SK-N-SH (cell line): ENCODE measurements at regions not wholly inside any gene's neighbourhood (a gene's known extent, or its start where the extent isn't known, plus 50 kb on each side); places are given as distances from the start of the nearest gene placed in this dataset.

Experiments
- CTCF ChIA-PET: fragments of 300-600, 350-600 bp; formaldehyde crosslinking; extraction: SDS; loops from one replicate; lab custom pipeline; 2021; lab: Yijun Ruan, JAX
- POLR2A ChIA-PET: fragments of 350-600 bp; sonication (Branson Sonifier 250); formaldehyde crosslinking; extraction: SDS; loops from one replicate; lab custom pipeline; 2020; ENCODE audit warnings: antibody characterized with exemption, inconsistent platforms; lab: Yijun Ruan, JAX
- DNase-seq: peaks from one replicate; pipeline ENCODE4 v3.0.0; 2012
- H2AFZ ChIP-seq: fragments of 200-600 bp; sonication (generic); 2 replicates; pipeline ENCODE4 v1.8.1; 2016; ENCODE audit warnings: antibody characterized with exemption, mild to moderate bottlenecking, low read depth
- H3F3A ChIP-seq: fragments of 200-600 bp; sonication (generic); replicated peaks from 2 replicates; pipeline ENCODE3; 2016; ENCODE audit warnings: antibody characterized with exemption, mild to moderate bottlenecking; ENCODE audit not compliant: insufficient read depth
- H3K27ac ChIP-seq, 2 experiments: fragments of 200-500 bp in 1 of 2; fragments of 200-600 bp in 1 of 2; sonication (Bioruptor generic) in 1 of 2; sonication (generic), shearing (Covaris generic) in 1 of 2; 2 replicates each; pipeline versions ENCODE4 v1.5.1 to v1.6.1; 2014 to 2016; ENCODE audit warnings: low read depth in 2 of 2, inconsistent platforms in 1 of 2, low read length in 1 of 2, mild to moderate bottlenecking in 1 of 2, mixed read lengths in 1 of 2
- H3K27me3 ChIP-seq: fragments of 200-600 bp; sonication (generic), shearing (Covaris generic); 2 replicates; pipeline ENCODE4 v1.6.1; 2016; ENCODE audit warnings: mixed run types; ENCODE audit not compliant: insufficient read depth
- H3K36me3 ChIP-seq, 2 experiments: fragments of 200-500 bp in 1 of 2; fragments of 200-600 bp in 1 of 2; sonication (Bioruptor generic) in 1 of 2; sonication (generic) in 1 of 2; replicated peaks in 1 of 2; 2 replicates each; pipeline versions ENCODE3 to v1.5.1; 2014 to 2016; ENCODE audit warnings: low read length in 1 of 2, mild to moderate bottlenecking in 1 of 2; ENCODE audit not compliant: insufficient read depth in 2 of 2, control insufficient read depth in 1 of 2
- H3K4me1 ChIP-seq, 2 experiments: fragments of 200-500 bp in 1 of 2; fragments of 200-600 bp in 1 of 2; sonication (Bioruptor generic) in 1 of 2; sonication (generic), shearing (Covaris generic) in 1 of 2; 2 replicates each; pipeline versions ENCODE4 v1.5.1 to v1.6.1; 2014 to 2016; ENCODE audit warnings: low read depth in 1 of 2, low read length in 1 of 2, mixed run types in 1 of 2; ENCODE audit not compliant: insufficient read depth in 2 of 2, control insufficient read depth in 1 of 2
- H3K4me2 ChIP-seq: fragments of 200-600 bp; sonication (generic), shearing (Covaris generic); 2 replicates; pipeline ENCODE4 v1.6.1; 2017; ENCODE audit warnings: mixed run types
- H3K4me3 ChIP-seq, 2 experiments: fragments of 200-500 bp in 1 of 2; fragments of 200-600 bp in 1 of 2; sonication (Bioruptor generic) in 1 of 2; sonication (generic), shearing (Covaris generic) in 1 of 2; 2 replicates each; pipeline versions ENCODE4 v1.5.1 to v1.8.1; 2014 to 2016; ENCODE audit warnings: low read depth in 2 of 2, inconsistent platforms in 1 of 2, low read length in 1 of 2, mild to moderate bottlenecking in 1 of 2, mixed read lengths in 1 of 2, moderate library complexity in 1 of 2
- H3K79me2 ChIP-seq: fragments of 200-600 bp; sonication (generic); 2 replicates; pipeline ENCODE4 v1.8.1; 2017; ENCODE audit warnings: mild to moderate bottlenecking; ENCODE audit not compliant: insufficient read depth
- H3K9ac ChIP-seq: fragments of 200-600 bp; sonication (generic); 2 replicates; pipeline ENCODE4 v1.6.1; 2017; ENCODE audit warnings: mixed run types
- H3K9me2 ChIP-seq: fragments of 200-600 bp; sonication (generic); 2 replicates; pipeline ENCODE4 v1.6.1; 2017; ENCODE audit warnings: mixed run types
- H3K9me3 ChIP-seq: fragments of 200-600 bp; sonication (generic); 2 replicates; pipeline ENCODE4 v1.6.1; 2017; ENCODE audit warnings: mixed run types, mild to moderate bottlenecking, moderate library complexity
- H4K20me1 ChIP-seq: fragments of 200-600 bp; sonication (generic); 2 replicates; pipeline ENCODE4 v1.6.1; 2017; ENCODE audit warnings: mild to moderate bottlenecking, mixed run types; ENCODE audit not compliant: insufficient read depth
- ELF1 ChIP-seq: IDR thresholded peaks from 2 replicates; pipeline ENCODE4 v1.4.0; 2012
- EP300 ChIP-seq, 2 experiments: IDR thresholded peaks; 2 replicates each; pipeline versions ENCODE4 v1.4.0 to v1.6.1; 2012; ENCODE audit warnings: borderline replicate concordance in 1 of 2, low read depth in 1 of 2, low read length in 1 of 2
- FOXJ3 ChIP-seq: sonication (generic); formaldehyde crosslinking; IDR thresholded peaks from 2 replicates; pipeline ENCODE4 v1.5.1; 2020; ENCODE audit warnings: mild to moderate bottlenecking, missing genetic modification reagents
- FOXM1 ChIP-seq: IDR thresholded peaks from 2 replicates; pipeline ENCODE4 v1.4.0; 2012; ENCODE audit warnings: low read depth, mild to moderate bottlenecking
- GABPA ChIP-seq: IDR thresholded peaks from 2 replicates; pipeline ENCODE4 v1.4.0; 2012; ENCODE audit warnings: low read depth, mild to moderate bottlenecking
- MEF2A ChIP-seq: IDR thresholded peaks from 2 replicates; pipeline ENCODE4 v1.4.0; 2012; ENCODE audit warnings: low read depth, borderline replicate concordance
- MXI1 ChIP-seq: IDR thresholded peaks from 2 replicates; pipeline ENCODE4 v1.6.1; 2012; ENCODE audit warnings: mild to moderate bottlenecking, low read depth, low read length, improper control_type of control experiment
- NFIC ChIP-seq: IDR thresholded peaks from 2 replicates; pipeline ENCODE4 v1.4.0; 2012; ENCODE audit warnings: borderline replicate concordance
- NRF1 ChIP-seq: IDR thresholded peaks from 2 replicates; pipeline ENCODE4 v1.6.1; 2012; ENCODE audit warnings: low read depth, mild to moderate bottlenecking, low read length
- PBX3 ChIP-seq: IDR thresholded peaks from 2 replicates; pipeline ENCODE4; 2012
- RAD21 ChIP-seq: IDR thresholded peaks from 2 replicates; pipeline ENCODE4 v1.6.1; 2012; ENCODE audit warnings: mild to moderate bottlenecking, low read length
- REST ChIP-seq: IDR thresholded peaks from 2 replicates; pipeline ENCODE4 v1.6.1; 2012; ENCODE audit warnings: mild to moderate bottlenecking, low read depth, low read length, moderate library complexity
- RXRA ChIP-seq: IDR thresholded peaks from 2 replicates; pipeline ENCODE4 v1.4.0; 2012; ENCODE audit warnings: low read depth, mild to moderate bottlenecking, borderline replicate concordance
- SIN3A ChIP-seq: IDR thresholded peaks from 2 replicates; pipeline ENCODE4 v1.6.1; 2012; ENCODE audit warnings: low read depth, mild to moderate bottlenecking, low read length, moderate library complexity, borderline replicate concordance
- TAF1 ChIP-seq: IDR thresholded peaks from 2 replicates; pipeline ENCODE4 v1.6.1; 2012; ENCODE audit warnings: low read depth, mild to moderate bottlenecking, low read length, moderate library complexity, borderline replicate concordance
- TCF12 ChIP-seq: IDR thresholded peaks from 2 replicates; pipeline ENCODE4 v1.4.0; 2012
- TEAD4 ChIP-seq: IDR thresholded peaks from 2 replicates; pipeline ENCODE4 v1.4.0; 2012; ENCODE audit warnings: mild to moderate bottlenecking, borderline replicate concordance; ENCODE audit not compliant: insufficient read depth
- WGBS: methylation state at CpG from one replicate; pipeline ENCODE4 v1.1.6; 2017; ENCODE audit warnings: low lambda C conversion rate; 5-methylcytosine and 5-hydroxymethylcytosine counted together
- TF ChIP-seq, protein P1 (sequence below): IDR thresholded peaks from 2 replicates; pipeline ENCODE4 v1.4.0; 2012; ENCODE audit warnings: low read depth, borderline replicate concordance
- TF ChIP-seq, protein P2 (sequence below): IDR thresholded peaks from 2 replicates; pipeline ENCODE4 v1.4.0; 2012; ENCODE audit warnings: low read depth

- Histone ChIP-seq H3K4me2 (no peak overlapping the region), H3K4me1 (peaks cover 0 to 21% of the 10 kb centered on the region in 2 experiments; a peak in 2 of 4 replicates), H3K36me3 (no peaks in the 10 kb centered on the region), H3K9ac (no peak overlapping the region), H3K9me2 (no peaks in the 10 kb centered on the region), H3F3A (peaks cover 17% of the 10 kb centered on the region), H3K79me2 (no peaks in the 10 kb centered on the region), H3K27ac (0 out of 4 replicates have a peak overlapping the region, but pooled peaks of 1 of the 2 experiments have one; percentile 24), H4K20me1 (no peaks in the 10 kb centered on the region), H3K27me3 (no peaks in the 10 kb centered on the region), H3K9me3 (no peaks in the 10 kb centered on the region), H2AFZ (peak overlapping the region; percentile 10; the same call in 1 of the 2 replicates), H3K4me3 (no peak overlapping the region)
- WGBS: 78% methylated on average over 1 of the region's 1 CpG
- DNase-seq: no peak
- ChIA-PET POLR2A (no interaction called here), CTCF (interaction anchor here (0.9 to 1.3 kb wide), 2 partner anchors 106 to 237 kb away, joined by 3 read pairs; no protein-coding TSS in a partner anchor)
- TF ChIP-seq PBX3 (no peak), MXI1 (no peak), TAF1 (no peak), RXRA (no peak)
Measured at GRCh38 chr2:12066116-12066515, 319.7 kb downstream of the LPIN1 start.

DNA sequence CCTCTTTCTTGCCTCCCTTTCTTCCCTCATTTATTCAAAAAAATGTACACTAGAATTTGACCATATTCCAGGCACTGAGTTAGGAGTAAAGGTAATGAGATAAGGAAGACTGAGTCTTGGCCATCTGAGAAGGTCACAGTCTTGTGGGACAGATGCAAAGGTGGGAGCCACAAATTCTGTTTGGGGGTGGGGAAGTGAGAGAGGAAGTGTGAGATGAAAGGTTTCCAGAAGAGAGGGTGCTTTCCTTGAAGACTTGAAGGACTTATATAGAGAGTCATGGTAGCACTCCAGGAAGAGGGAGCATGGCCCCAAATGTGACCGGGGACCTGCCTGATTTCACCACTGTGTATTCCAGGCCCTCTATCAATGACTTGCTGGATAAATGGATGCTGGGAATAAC is 320.6 kb downstream of the LPIN1 start:
- Histone ChIP-seq H3K9me2 (no peaks in the 10 kb centered on the region), H3K4me1 (peaks cover 0 to 26% of the 10 kb centered on the region in 2 experiments; a peak in 2 of 4 replicates), H3K27me3 (no peaks in the 10 kb centered on the region), H3K4me3 (no peak overlapping the region), H3K27ac (no peak overlapping the region), H3K9ac (no peak overlapping the region), H3K79me2 (no peaks in the 10 kb centered on the region), H3F3A (peaks cover 17% of the 10 kb centered on the region), H4K20me1 (no peaks in the 10 kb centered on the region), H3K36me3 (no peaks in the 10 kb centered on the region), H3K4me2 (no peak overlapping the region), H2AFZ (no peak overlapping the region), H3K9me3 (no peaks in the 10 kb centered on the region)
- WGBS: 100% methylated on average over 1 of the region's 1 CpG
- TF ChIP-seq SIN3A: no peak
- no peak for TF ChIP-seq RXRA
- no peak for TF ChIP-seq REST
- TF ChIP-seq, protein P1, sequence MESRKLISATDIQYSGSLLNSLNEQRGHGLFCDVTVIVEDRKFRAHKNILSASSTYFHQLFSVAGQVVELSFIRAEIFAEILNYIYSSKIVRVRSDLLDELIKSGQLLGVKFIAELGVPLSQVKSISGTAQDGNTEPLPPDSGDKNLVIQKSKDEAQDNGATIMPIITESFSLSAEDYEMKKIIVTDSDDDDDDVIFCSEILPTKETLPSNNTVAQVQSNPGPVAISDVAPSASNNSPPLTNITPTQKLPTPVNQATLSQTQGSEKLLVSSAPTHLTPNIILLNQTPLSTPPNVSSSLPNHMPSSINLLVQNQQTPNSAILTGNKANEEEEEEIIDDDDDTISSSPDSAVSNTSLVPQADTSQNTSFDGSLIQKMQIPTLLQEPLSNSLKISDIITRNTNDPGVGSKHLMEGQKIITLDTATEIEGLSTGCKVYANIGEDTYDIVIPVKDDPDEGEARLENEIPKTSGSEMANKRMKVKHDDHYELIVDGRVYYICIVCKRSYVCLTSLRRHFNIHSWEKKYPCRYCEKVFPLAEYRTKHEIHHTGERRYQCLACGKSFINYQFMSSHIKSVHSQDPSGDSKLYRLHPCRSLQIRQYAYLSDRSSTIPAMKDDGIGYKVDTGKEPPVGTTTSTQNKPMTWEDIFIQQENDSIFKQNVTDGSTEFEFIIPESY: no peak
- no peak for TF ChIP-seq EP300 (IDR thresholded peaks at IDR 0.05; ENCODE audit: borderline replicate concordance in 1 of 2, low read depth in 1 of 2, low read length in 1 of 2)
- no peak for TF ChIP-seq FOXJ3
- no peak for TF ChIP-seq TCF12
- no peak for TF ChIP-seq NRF1
- no peak for TF ChIP-seq ELF1
- no peak for TF ChIP-seq MEF2A
- no peak for TF ChIP-seq NFIC
- TF ChIP-seq, protein P2, sequence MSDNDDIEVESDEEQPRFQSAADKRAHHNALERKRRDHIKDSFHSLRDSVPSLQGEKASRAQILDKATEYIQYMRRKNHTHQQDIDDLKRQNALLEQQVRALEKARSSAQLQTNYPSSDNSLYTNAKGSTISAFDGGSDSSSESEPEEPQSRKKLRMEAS: no peak
- TF ChIP-seq GABPA: no peak
- no peak for TF ChIP-seq RAD21
- TF ChIP-seq TEAD4: no peak
- TF ChIP-seq FOXM1: no peak
- DNase-seq: no peak
- ChIA-PET CTCF (no interaction called here), POLR2A (no interaction called here)
